GM10248 (cell line): ENCODE measurements at regions not wholly inside any gene's neighbourhood (a gene's known extent, or its start where the extent isn't known, plus 50 kb on each side); places are given as distances from the start of the nearest gene placed in this dataset.

Source experiments
- CTCF ChIA-PET: fragments of 300-600 bp; sonication (Branson Sonifier 250); formaldehyde crosslinking; extraction: SDS; loops from one replicate; lab custom pipeline; 2021; ENCODE audit warnings: antibody characterized with exemption; lab: Yijun Ruan, JAX
- POLR2A ChIA-PET: fragments of 350-650 bp; sonication (Branson Sonifier 250); formaldehyde crosslinking; extraction: SDS; loops from one replicate; lab custom pipeline; 2020; ENCODE audit warnings: antibody characterized with exemption; lab: Yijun Ruan, JAX
- DNase-seq: peaks from one replicate; pipeline ENCODE4 v3.0.0; 2012; ENCODE audit errors: extremely low spot score
- CTCF ChIP-seq: IDR thresholded peaks from 2 replicates; pipeline ENCODE4 v1.5.1; 2012; ENCODE audit warnings: mild to moderate bottlenecking, low read depth; ENCODE audit errors: extremely low read depth, missing control alignments, control extremely low read depth

DNA sequence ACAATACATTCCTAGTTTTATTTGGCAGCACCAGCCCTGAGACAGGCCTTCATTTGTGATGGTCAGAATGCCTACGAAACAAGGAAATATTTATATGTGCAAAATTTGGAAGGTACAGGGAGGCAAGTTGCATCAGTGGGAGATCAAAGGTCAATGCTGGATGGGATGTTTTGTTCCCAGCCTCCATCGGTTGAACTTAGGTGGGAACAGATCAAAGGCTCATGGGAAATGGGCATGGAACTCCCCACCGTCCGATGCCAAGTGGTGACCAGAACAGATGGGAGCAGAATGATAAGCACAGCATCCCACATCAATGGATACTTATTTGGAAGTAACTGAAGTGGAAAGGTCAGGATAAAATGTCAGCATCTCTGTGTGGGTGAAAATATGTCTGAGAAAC lies 177.7 kb upstream of the TNFAIP3 start:
- CTCF ChIA-PET: interaction anchor here (1.9 to 2.2 kb wide), 2 partner anchors 15 to 20 kb away, joined by 9 read pairs; no protein-coding TSS in a partner anchor

GRCh38 chr6:137690034-137690433 lies 177.0 kb upstream of the TNFAIP3 start:
- ChIA-PET CTCF (interaction anchor here (0.7 to 1.2 kb wide), 2 partner anchors 9 to 315 kb away, joined by 3 to 5 read pairs; no protein-coding TSS in a partner anchor), POLR2A (no interaction called here)
- no peak for TF ChIP-seq CTCF
- no peak for DNase-seq

More for the DNA sequence above, 177.7 kb upstream of the TNFAIP3 start:
- TF ChIP-seq CTCF: no peak
- POLR2A ChIA-PET: no interaction called here
- no peak for DNase-seq

DNA sequence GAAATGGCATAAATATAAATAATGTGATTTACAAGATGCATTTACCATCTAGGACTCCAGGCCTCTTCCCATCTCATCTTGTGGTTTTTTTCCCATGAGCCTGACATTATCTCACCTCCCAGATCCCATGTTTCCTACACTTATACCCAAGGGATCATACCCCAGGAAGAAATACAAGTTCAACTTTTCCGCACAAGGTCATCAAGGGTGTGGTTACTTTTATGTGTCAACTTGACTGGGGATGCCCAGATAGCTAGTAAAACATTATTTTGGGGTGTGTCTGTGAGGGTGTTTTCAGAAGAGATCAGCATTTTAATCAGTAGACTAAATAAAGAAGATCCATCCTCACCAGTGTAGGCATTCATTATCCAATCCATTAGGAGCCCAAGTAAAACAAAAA lies 176.3 kb upstream of the TNFAIP3 start:
- TF ChIP-seq CTCF: no peak

GRCh38 chr6:137692308-137692707 lies 174.8 kb upstream of the TNFAIP3 start:
- CTCF ChIA-PET: interaction anchor here (2.0 to 2.9 kb wide), 2 partner anchors 12 to 252 kb away, joined by 6 to 10 read pairs; no protein-coding TSS in a partner anchor
- no peak for DNase-seq
- POLR2A ChIA-PET: no interaction called here
- TF ChIP-seq CTCF: no peak

More for the DNA sequence above, 176.3 kb upstream of the TNFAIP3 start:
- no peak for DNase-seq
- CTCF ChIA-PET: interaction anchor here (1.0 to 2.0 kb wide), 5 partner anchors 8 to 314 kb away, joined by 3 to 6 read pairs (median 5); no protein-coding TSS in a partner anchor
- POLR2A ChIA-PET: no interaction called here

GRCh38 chr6:137692806-137693205 lies 174.3 kb upstream of the TNFAIP3 start:
- ChIA-PET POLR2A (no interaction called here), CTCF (interaction anchor here (2.9 kb wide), 1 partner anchor 12 kb away, joined by 10 read pairs; no protein-coding TSS in a partner anchor)
- DNase-seq: no peak
- TF ChIP-seq CTCF: no peak

DNA sequence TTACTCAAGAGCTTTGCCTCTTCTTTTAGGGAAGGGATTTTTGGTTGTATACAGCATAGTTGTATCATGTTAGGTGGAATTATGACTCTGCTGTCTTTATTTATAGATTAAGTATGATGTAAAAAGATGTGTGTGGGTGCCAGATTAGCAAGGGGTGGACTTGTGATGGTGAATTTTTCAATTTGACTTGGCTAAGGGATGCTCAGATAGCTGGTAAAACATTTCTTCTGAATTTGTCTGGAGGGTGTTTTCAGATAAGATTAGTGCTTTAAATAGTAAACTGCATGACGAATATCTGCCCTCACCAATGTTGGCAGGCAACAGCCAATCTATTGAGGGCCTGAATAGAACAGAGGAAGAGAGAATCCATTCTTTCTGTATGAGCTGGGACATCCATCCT lies 173.3 kb upstream of the TNFAIP3 start:
- POLR2A ChIA-PET: no interaction called here

More for the DNA sequence above, 173.3 kb upstream of the TNFAIP3 start:
- CTCF ChIA-PET: interaction anchor here (0.8 to 2.9 kb wide), 7 partner anchors 9 to 309 kb away, joined by 3 to 10 read pairs (median 3); no protein-coding TSS in a partner anchor
- no peak for DNase-seq
- TF ChIP-seq CTCF: no peak
